BJ (cell line): ENCODE measurements at regions not wholly inside any gene's neighbourhood (a gene's known extent, or its start where the extent isn't known, plus 50 kb on each side); places are given as distances from the start of the nearest gene placed in this dataset.

ENCODE experiments used
- CTCF ChIA-PET: fragments of 350-600 bp; formaldehyde crosslinking; extraction: SDS; loops from one replicate; lab custom pipeline; 2021; ENCODE audit warnings: antibody characterized with exemption, inconsistent platforms; lab: Yijun Ruan, JAX
- POLR2A ChIA-PET: fragments of 300-600 bp; sonication (Branson Sonifier 250); formaldehyde crosslinking; extraction: SDS; loops from one replicate; lab custom pipeline; 2021; ENCODE audit warnings: antibody characterized with exemption; lab: Charles Lee
- DNase-seq: peaks from one replicate; pipeline ENCODE4 v3.0.0-alpha.2; 2011; ENCODE audit warnings: low read depth
- H3K27me3 ChIP-seq: 2 replicates; pipeline ENCODE4 v1.6.0; 2011; ENCODE audit warnings: low read length; ENCODE audit not compliant: control insufficient read depth, insufficient read depth
- H3K36me3 ChIP-seq: 2 replicates; pipeline ENCODE4 v1.5.1; 2011; ENCODE audit warnings: low read length; ENCODE audit not compliant: control insufficient read depth, insufficient read depth
- H3K4me3 ChIP-seq: 2 replicates; pipeline ENCODE4 v1.5.1; 2011; ENCODE audit warnings: low read depth, mild to moderate bottlenecking, control low read depth, low read length
- TF ChIP-seq, protein P1 (sequence below): IDR thresholded peaks from 2 replicates; pipeline ENCODE4 v1.5.1; 2011; ENCODE audit warnings: low read depth, mild to moderate bottlenecking, control low read depth, inconsistent platforms, low read length, moderate library complexity; ENCODE audit not compliant: insufficient read depth

DNA sequence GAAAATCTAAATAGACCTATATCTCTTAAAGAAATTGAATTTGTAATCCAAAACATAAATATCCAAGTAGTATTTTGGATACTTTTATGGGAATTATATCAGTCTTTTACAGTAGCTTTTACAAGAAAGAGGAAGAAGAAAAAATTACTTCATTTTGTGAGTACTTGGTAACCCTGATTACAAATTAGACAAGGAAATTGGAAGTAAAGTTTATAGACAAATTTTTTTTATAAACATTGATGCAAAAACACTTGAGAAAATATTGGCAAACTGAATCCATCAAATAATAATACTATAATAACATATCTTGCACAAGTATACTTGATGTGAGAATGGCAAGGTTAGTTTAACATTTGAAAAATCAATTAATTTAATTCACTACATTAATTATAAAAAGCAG lies 954.1 kb upstream of the MIR17HG start:
- H3K4me3 ChIP-seq = no peak overlapping the region
- TF ChIP-seq, protein P1, sequence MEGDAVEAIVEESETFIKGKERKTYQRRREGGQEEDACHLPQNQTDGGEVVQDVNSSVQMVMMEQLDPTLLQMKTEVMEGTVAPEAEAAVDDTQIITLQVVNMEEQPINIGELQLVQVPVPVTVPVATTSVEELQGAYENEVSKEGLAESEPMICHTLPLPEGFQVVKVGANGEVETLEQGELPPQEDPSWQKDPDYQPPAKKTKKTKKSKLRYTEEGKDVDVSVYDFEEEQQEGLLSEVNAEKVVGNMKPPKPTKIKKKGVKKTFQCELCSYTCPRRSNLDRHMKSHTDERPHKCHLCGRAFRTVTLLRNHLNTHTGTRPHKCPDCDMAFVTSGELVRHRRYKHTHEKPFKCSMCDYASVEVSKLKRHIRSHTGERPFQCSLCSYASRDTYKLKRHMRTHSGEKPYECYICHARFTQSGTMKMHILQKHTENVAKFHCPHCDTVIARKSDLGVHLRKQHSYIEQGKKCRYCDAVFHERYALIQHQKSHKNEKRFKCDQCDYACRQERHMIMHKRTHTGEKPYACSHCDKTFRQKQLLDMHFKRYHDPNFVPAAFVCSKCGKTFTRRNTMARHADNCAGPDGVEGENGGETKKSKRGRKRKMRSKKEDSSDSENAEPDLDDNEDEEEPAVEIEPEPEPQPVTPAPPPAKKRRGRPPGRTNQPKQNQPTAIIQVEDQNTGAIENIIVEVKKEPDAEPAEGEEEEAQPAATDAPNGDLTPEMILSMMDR = no peak
- POLR2A ChIA-PET = no interaction called here
- H3K36me3 ChIP-seq = no peaks in the 10 kb centered on the region
- no peaks in the 10 kb centered on the region for H3K27me3 ChIP-seq
- DNase-seq = no peak
- CTCF ChIA-PET = no interaction called here

DNA sequence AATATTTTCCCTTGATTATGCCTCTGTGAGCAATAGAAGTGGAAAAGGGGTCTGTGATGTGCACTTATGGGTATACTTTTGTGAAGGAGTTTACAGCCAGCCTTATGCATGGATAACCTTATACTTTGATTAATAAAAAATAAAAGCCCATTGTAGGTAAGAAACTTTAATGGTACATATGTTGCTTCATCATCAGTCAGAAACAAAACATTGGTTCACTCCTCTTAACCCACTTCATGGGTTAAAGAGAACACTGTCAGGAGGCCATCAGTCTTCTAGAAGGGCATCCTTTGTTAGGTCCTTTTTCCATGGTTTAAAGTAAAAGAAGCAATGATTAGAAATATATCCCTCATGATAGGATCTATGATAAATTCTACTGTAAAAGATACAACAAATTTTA lies 952.1 kb upstream of the MIR17HG start:
- CTCF ChIA-PET = interaction anchor here (1.2 kb wide), 1 partner anchor 11 kb away, joined by 3 read pairs; no protein-coding TSS in a partner anchor
- TF ChIP-seq, protein P1 = no peak

DNA sequence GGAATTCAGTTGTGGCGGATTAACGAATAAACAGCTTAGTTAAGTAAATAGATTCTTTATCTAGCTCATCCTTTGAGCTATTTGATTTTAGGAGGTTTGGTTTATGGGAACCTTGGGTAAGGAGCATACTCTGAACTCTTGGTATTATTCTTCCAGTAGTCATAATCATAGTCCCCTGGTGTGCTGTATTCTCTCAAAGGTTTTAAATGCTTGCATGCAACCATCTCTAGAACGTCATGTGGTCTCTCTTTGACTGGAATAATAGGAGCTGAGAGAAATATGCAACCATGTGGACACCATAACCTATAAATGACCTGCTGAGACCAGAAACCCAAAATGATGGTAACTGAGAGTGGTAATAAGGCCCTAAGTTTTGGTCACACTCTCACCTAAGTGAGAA lies 951.6 kb upstream of the MIR17HG start:
- H3K36me3 ChIP-seq = no peaks in the 10 kb centered on the region
- no peaks in the 10 kb centered on the region for H3K27me3 ChIP-seq
- ChIA-PET POLR2A (no interaction called here), CTCF (interaction anchor here (1.2 kb wide), 1 partner anchor 11 kb away, joined by 3 read pairs; no protein-coding TSS in a partner anchor)
- TF ChIP-seq, protein P1 = no peak
- no peak for DNase-seq
- H3K4me3 ChIP-seq = no peak overlapping the region

More for the DNA sequence above, 952.1 kb upstream of the MIR17HG start:
- Histone ChIP-seq H3K4me3 (no peak overlapping the region), H3K27me3 (no peaks in the 10 kb centered on the region), H3K36me3 (no peaks in the 10 kb centered on the region)
- no peak for DNase-seq
- POLR2A ChIA-PET = no interaction called here

DNA sequence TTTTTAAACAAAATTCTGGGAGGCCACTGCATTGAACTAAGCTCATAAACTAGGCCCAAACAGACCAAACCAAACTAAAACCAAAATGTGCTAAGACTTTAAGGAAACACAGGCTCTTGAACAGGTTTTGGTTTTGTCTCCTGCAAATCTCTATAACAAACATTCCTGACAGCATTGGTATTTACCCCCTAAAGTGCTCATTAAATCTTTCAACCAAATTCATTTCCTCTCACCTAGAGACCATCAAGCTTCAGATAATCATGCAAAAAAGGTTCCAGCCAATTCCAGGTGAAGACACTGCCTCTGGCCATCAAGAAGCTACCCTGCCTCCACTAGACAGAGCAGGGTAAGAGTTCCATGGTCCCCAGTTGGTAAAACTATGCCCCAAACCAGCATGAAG lies 951.2 kb upstream of the MIR17HG start:
- Histone ChIP-seq H3K4me3 (no peak overlapping the region), H3K36me3 (no peaks in the 10 kb centered on the region), H3K27me3 (no peaks in the 10 kb centered on the region)
- no peak for DNase-seq
- ChIA-PET CTCF (interaction anchor here (1.2 kb wide), 1 partner anchor 10 kb away, joined by 3 read pairs; no protein-coding TSS in a partner anchor), POLR2A (no interaction called here)
- TF ChIP-seq, protein P1 = no peak

DNA sequence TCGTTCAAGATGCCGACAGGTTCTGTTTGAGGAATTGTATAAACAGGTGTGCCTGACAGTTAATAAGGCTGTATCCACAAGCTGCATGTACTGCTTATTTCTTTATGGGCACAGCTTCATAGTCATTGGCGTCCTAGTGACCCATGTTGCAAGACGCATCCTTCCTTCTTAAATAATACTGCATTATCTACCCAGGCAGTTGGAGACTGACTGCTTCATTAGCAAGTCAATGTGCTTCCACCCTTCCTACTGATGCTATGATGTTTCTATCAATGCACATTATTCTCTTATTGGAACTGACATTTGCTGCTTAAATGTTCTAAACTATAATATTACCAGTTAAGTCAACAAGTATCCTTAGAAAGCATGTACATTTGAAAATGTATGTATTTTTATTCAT lies 950.0 kb upstream of the MIR17HG start:
- H3K27me3 ChIP-seq = no peaks in the 10 kb centered on the region
- no peak overlapping the region for H3K4me3 ChIP-seq
- DNase-seq = no peak
- ChIA-PET POLR2A (no interaction called here), CTCF (interaction anchor here (0.6 kb wide), 1 partner anchor 242 kb away, joined by 3 read pairs; no protein-coding TSS in a partner anchor)
- no peaks in the 10 kb centered on the region for H3K36me3 ChIP-seq
- TF ChIP-seq, protein P1 = no peak
